ENCODE measurements at regions not wholly inside any gene's neighbourhood (a gene's known extent, or its start where the extent isn't known, plus 50 kb on each side); places are given as distances from the start of the nearest gene placed in this dataset.

DNA sequence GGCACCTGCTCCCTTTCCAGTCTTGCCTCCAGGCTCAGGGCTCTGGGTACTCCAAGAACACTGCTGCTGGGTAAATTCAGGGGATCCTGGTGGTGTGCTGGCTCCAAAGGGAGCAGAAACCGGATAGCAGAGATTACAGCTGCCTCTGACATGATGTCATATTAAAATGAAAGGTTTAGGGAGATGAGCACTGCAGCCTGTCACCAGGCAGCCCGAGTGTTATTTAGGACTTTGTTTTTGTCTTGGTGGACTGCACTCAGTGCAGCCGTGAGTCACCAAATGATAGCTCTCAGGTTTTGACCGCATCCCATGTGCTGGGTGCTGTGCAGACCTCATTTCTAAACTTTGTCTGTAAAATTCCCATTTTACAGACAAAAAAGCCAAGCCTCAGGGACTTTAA, 266.0 kb upstream of the CRY1 start (continued):
- TF ChIP-seq, protein P1, sequence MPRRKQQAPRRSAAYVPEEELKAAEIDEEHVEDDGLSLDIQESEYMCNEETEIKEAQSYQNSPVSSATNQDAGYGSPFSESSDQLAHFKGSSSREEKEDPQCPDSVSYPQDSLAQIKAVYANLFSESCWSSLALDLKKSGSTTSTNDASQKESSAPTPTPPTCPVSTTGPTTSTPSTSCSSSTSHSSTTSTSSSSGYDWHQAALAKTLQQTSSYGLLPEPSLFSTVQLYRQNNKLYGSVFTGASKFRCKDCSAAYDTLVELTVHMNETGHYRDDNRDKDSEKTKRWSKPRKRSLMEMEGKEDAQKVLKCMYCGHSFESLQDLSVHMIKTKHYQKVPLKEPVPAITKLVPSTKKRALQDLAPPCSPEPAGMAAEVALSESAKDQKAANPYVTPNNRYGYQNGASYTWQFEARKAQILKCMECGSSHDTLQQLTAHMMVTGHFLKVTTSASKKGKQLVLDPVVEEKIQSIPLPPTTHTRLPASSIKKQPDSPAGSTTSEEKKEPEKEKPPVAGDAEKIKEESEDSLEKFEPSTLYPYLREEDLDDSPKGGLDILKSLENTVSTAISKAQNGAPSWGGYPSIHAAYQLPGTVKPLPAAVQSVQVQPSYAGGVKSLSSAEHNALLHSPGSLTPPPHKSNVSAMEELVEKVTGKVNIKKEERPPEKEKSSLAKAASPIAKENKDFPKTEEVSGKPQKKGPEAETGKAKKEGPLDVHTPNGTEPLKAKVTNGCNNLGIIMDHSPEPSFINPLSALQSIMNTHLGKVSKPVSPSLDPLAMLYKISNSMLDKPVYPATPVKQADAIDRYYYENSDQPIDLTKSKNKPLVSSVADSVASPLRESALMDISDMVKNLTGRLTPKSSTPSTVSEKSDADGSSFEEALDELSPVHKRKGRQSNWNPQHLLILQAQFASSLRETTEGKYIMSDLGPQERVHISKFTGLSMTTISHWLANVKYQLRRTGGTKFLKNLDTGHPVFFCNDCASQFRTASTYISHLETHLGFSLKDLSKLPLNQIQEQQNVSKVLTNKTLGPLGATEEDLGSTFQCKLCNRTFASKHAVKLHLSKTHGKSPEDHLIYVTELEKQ (tag by site-specific recombination; IDR thresholded peaks at IDR 0.05; ENCODE audit: borderline replicate concordance) = peak; percentile 50; the same call in 1 of the 2 replicates
- TF ChIP-seq, protein P2, sequence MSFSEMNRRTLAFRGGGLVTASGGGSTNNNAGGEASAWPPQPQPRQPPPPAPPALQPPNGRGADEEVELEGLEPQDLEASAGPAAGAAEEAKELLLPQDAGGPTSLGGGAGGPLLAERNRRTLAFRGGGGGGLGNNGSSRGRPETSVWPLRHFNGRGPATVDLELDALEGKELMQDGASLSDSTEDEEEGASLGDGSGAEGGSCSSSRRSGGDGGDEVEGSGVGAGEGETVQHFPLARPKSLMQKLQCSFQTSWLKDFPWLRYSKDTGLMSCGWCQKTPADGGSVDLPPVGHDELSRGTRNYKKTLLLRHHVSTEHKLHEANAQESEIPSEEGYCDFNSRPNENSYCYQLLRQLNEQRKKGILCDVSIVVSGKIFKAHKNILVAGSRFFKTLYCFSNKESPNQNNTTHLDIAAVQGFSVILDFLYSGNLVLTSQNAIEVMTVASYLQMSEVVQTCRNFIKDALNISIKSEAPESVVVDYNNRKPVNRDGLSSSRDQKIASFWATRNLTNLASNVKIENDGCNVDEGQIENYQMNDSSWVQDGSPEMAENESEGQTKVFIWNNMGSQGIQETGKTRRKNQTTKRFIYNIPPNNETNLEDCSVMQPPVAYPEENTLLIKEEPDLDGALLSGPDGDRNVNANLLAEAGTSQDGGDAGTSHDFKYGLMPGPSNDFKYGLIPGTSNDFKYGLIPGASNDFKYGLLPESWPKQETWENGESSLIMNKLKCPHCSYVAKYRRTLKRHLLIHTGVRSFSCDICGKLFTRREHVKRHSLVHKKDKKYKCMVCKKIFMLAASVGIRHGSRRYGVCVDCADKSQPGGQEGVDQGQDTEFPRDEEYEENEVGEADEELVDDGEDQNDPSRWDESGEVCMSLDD (tag by site-specific recombination; IDR thresholded peaks at IDR 0.05) = no peak
- TF ChIP-seq ZNF660 (tag by site-specific recombination; IDR thresholded peaks at IDR 0.05) (no peak), MZF1 (tag by site-specific recombination; IDR thresholded peaks at IDR 0.05; ENCODE audit: borderline replicate concordance) (no peak), ZNF514 (tag by site-specific recombination; IDR thresholded peaks at IDR 0.05) (no peak), ZNF394 (tag by site-specific recombination; IDR thresholded peaks at IDR 0.05; ENCODE audit: borderline replicate concordance) (no peak), BCL11B (tag by site-specific recombination; IDR thresholded peaks at IDR 0.05; ENCODE audit: low read depth) (no peak), REPIN1 (tag by site-specific recombination; IDR thresholded peaks at IDR 0.05; ENCODE audit: low read depth) (no peak), ZBTB48 (tag by site-specific recombination; IDR thresholded peaks at IDR 0.05) (peak; percentile 46; the same call in 1 of the 2 replicates), ZNF521 (tag by site-specific recombination; IDR thresholded peaks at IDR 0.05) (no peak), TCF7L2 (IDR thresholded peaks at IDR 0.05; ENCODE audit: borderline replicate concordance, low read depth, low read length) (no peak), ZNF558 (tag by site-specific recombination; IDR thresholded peaks at IDR 0.05) (no peak), OSR2 (tag by site-specific recombination; IDR thresholded peaks at IDR 0.05) (peak; percentile 60; the same call in 1 of the 2 replicates), ZNF37A (tag by site-specific recombination; IDR thresholded peaks at IDR 0.05) (no peak), ZNF24 (tag by site-specific recombination; IDR thresholded peaks at IDR 0.05) (peak; percentile 42; the same call in 1 of the 2 replicates), EGR2 (tag by site-specific recombination; IDR thresholded peaks at IDR 0.05; ENCODE audit: low read depth) (no peak), ZNF112 (tag by site-specific recombination; IDR thresholded peaks at IDR 0.05) (no peak), ZBTB21 (tag by site-specific recombination; IDR thresholded peaks at IDR 0.05) (peak; percentile 47; the same call in 1 of the 2 replicates), TRIM28 (IDR thresholded peaks at IDR 0.05; ENCODE audit: borderline replicate concordance, low read length) (no peak), ZNF837 (tag by site-specific recombination; IDR thresholded peaks at IDR 0.05) (no peak), ZNF843 (tag by site-specific recombination; IDR thresholded peaks at IDR 0.05) (peak; percentile 63), GFI1B (tag by site-specific recombination; IDR thresholded peaks at IDR 0.05) (no peak), ZIC2 (tag by site-specific recombination; IDR thresholded peaks at IDR 0.05) (no peak), FEZF1 (tag by site-specific recombination; IDR thresholded peaks at IDR 0.05) (0 out of 2 replicates have a peak, but pooled peaks have one; percentile 13), ZNF624 (tag by site-specific recombination; IDR thresholded peaks at IDR 0.05) (no peak)
- TF ChIP-seq, protein P3, sequence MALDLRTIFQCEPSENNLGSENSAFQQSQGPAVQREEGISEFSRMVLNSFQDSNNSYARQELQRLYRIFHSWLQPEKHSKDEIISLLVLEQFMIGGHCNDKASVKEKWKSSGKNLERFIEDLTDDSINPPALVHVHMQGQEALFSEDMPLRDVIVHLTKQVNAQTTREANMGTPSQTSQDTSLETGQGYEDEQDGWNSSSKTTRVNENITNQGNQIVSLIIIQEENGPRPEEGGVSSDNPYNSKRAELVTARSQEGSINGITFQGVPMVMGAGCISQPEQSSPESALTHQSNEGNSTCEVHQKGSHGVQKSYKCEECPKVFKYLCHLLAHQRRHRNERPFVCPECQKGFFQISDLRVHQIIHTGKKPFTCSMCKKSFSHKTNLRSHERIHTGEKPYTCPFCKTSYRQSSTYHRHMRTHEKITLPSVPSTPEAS (tag by site-specific recombination; IDR thresholded peaks at IDR 0.05) = no peak
- TF ChIP-seq, protein P4, sequence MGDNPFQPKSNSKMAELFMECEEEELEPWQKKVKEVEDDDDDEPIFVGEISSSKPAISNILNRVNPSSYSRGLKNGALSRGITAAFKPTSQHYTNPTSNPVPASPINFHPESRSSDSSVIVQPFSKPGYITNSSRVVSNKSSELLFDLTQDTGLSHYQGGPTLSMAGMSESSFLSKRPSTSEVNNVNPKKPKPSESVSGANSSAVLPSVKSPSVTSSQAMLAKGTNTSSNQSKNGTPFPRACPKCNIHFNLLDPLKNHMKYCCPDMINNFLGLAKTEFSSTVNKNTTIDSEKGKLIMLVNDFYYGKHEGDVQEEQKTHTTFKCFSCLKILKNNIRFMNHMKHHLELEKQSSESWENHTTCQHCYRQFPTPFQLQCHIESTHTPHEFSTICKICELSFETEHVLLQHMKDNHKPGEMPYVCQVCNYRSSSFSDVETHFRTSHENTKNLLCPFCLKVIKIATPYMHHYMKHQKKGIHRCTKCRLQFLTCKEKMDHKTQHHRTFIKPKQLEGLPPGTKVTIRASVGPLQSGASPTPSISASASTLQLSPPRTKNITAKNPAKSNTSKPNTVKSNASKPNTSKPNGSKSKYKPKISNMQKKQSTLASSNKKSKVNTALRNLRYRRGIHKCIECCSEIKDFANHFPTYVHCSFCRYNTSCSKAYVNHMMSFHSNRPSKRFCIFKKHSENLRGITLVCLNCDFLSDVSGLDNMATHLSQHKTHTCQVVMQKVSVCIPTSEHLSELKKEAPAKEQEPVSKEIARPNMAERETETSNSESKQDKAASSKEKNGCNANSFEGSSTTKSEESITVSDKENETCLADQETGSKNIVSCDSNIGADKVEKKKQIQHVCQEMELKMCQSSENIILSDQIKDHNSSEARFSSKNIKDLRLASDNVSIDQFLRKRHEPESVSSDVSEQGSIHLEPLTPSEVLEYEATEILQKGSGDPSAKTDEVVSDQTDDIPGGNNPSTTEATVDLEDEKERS (tag by site-specific recombination; IDR thresholded peaks at IDR 0.05) = no peak
- TF ChIP-seq, protein P5, sequence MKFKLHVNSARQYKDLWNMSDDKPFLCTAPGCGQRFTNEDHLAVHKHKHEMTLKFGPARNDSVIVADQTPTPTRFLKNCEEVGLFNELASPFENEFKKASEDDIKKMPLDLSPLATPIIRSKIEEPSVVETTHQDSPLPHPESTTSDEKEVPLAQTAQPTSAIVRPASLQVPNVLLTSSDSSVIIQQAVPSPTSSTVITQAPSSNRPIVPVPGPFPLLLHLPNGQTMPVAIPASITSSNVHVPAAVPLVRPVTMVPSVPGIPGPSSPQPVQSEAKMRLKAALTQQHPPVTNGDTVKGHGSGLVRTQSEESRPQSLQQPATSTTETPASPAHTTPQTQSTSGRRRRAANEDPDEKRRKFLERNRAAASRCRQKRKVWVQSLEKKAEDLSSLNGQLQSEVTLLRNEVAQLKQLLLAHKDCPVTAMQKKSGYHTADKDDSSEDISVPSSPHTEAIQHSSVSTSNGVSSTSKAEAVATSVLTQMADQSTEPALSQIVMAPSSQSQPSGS (tag by site-specific recombination; IDR thresholded peaks at IDR 0.05; ENCODE audit: low read depth) = peak; percentile 76
- TF ChIP-seq, protein P6, sequence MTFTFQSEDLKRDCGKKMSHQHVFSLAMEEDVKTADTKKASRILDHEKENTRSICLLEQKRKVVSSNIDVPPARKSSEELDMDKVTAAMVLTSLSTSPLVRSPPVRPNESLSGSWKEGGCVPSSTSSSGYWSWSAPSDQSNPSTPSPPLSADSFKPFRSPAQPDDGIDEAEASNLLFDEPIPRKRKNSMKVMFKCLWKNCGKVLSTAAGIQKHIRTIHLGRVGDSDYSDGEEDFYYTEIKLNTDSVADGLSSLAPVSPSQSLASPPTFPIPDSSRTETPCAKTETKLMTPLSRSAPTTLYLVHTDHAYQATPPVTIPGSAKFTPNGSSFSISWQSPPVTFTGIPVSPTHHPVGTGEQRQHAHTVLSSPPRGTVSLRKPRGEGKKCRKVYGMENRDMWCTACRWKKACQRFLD (tag by site-specific recombination; IDR thresholded peaks at IDR 0.05) = no peak
